Peyer's patch (tissue), 4 donors: ENCODE measurements at regions not wholly inside any gene's neighbourhood (a gene's known extent, or its start where the extent isn't known, plus 50 kb on each side); places are given as distances from the start of the nearest gene placed in this dataset.

Experiments
- CTCF ChIP-seq, 6 experiments: fragments of 450-650 bp in 4 of 6; fragments of 200-600 bp in 2 of 6; sonication (generic) in 1 of 6; IDR thresholded peaks; one replicate each; pipeline ENCODE4 v1.5.1; 2017 to 2019; ENCODE audit warnings: antibody characterized with exemption in 6 of 6, mild to moderate bottlenecking in 3 of 6, moderate library complexity in 1 of 6
- POLR2A ChIP-seq, 2 donors: fragments of 450-650 bp; IDR thresholded peaks; one replicate each; pipeline ENCODE4 v1.5.1; 2017; ENCODE audit warnings: antibody characterized with exemption in 2 of 2, mild to moderate bottlenecking in 2 of 2, moderate library complexity in 2 of 2

DNA sequence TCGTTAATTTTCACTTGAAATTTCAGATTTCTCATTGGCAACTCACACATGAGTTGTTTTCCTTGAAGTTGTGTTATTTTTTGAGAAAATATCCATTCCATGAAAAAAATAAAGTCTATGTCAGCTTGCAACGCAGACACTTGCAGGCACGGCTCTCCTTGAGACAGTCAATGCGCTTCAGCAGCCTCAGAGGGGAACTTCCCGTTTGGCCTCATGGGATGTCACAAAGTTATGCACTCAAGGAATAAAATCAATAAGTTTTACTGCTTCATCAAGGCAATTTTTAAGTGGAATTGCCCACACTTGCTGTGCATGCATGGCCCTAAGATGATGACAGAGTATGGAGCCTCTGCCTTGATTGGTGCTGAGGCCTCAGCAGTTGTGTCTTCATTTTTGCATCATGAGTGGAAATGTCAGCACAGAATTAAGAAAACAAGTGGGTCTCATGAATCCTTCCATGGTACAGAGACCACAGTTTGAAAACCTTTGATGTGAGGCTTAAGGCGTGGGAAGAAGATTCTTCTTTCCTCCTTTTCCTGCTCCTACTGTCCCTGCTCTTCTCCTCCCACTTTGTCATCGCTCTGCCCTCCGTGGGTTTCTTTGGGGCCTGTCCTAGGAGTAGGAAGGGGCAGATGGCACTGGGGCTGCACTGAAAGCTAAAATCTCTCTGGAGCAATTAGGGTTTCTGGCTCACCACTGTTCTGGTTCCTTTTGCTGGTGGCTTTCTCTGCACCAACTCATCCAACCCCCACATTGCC, 509.0 kb upstream of the B3GAT1 start:
- no peak for TF ChIP-seq CTCF (IDR thresholded peaks at IDR 0.05)
- no peak for TF ChIP-seq POLR2A (IDR thresholded peaks at IDR 0.05)
